Liver (tissue), 8 donors: ENCODE measurements at regions not wholly inside any gene's neighbourhood (a gene's known extent, or its start where the extent isn't known, plus 50 kb on each side); places are given as distances from the start of the nearest gene placed in this dataset.
"Not testable (repeated sequence)": the region's sequence is repeated elsewhere in the genome, so short reads cannot be mapped to it uniquely, and the experiment has no call there.

ENCODE experiments used
- DNase-seq: peaks from one replicate; pipeline ENCODE4 v3.0.0-alpha.2; 2017; ENCODE audit warnings: low spot score
- H3K27ac ChIP-seq, 2 donors: one replicate each; pipeline ENCODE4 v1.7.0; 2013; ENCODE audit warnings: inconsistent platforms in 2 of 2, low read length in 2 of 2, control low read depth in 1 of 2, low read depth in 1 of 2, mild to moderate bottlenecking in 1 of 2
- H3K27me3 ChIP-seq, 4 donors: one replicate each; pipeline versions ENCODE4 v1.6.1 to v1.7.0; 2013; ENCODE audit warnings: low read length in 3 of 4, inconsistent platforms in 1 of 4, mild to moderate bottlenecking in 1 of 4, moderate library complexity in 1 of 4; ENCODE audit not compliant: control insufficient read depth in 4 of 4, insufficient read depth in 4 of 4
- H3K36me3 ChIP-seq, 4 donors: one replicate each; pipeline versions ENCODE4 v1.6.1 to v1.7.0; 2013; ENCODE audit warnings: low read length in 3 of 4, mild to moderate bottlenecking in 3 of 4, low read depth in 1 of 4, moderate library complexity in 1 of 4; ENCODE audit not compliant: control insufficient read depth in 4 of 4, insufficient read depth in 3 of 4
- H3K4me1 ChIP-seq, 4 donors: one replicate each; pipeline versions ENCODE4 v1.6.1 to v1.7.0; 2013; ENCODE audit warnings: low read length in 3 of 4, mild to moderate bottlenecking in 3 of 4, moderate library complexity in 1 of 4; ENCODE audit not compliant: control insufficient read depth in 4 of 4, insufficient read depth in 4 of 4
- H3K4me3 ChIP-seq, 3 donors: one replicate each; pipeline versions ENCODE4 v1.6.1 to v1.7.0; 2013; ENCODE audit warnings: low read length in 3 of 3, control low read depth in 1 of 3, low read depth in 1 of 3, mild to moderate bottlenecking in 1 of 3
- H3K9ac ChIP-seq, 2 donors: one replicate each; pipeline ENCODE4 v1.7.0; 2013; ENCODE audit warnings: low read length in 2 of 2, mild to moderate bottlenecking in 2 of 2, moderate library complexity in 2 of 2, control low read depth in 1 of 2, low read depth in 1 of 2
- H3K9me3 ChIP-seq, 4 donors: one replicate each; pipeline versions ENCODE4 v1.6.1 to v1.7.0; 2013; ENCODE audit warnings: low read length in 3 of 4; ENCODE audit not compliant: control insufficient read depth in 4 of 4
- ATF3 ChIP-seq: IDR thresholded peaks from 2 replicates; pipeline ENCODE4 v1.6.1; 2016; ENCODE audit warnings: antibody characterized with exemption
- CTCF ChIP-seq: fragments of 150-350 bp; IDR thresholded peaks from 2 replicates; pipeline ENCODE4 v1.5.1; 2017; ENCODE audit warnings: improper control_type of control experiment, low read depth, low read length; ENCODE audit not compliant: missing input control
- EGR1 ChIP-seq, 2 donors: IDR thresholded peaks; 2 replicates each; pipeline ENCODE4 v1.6.1; 2016 to 2018; ENCODE audit warnings: antibody characterized with exemption in 2 of 2, low read depth in 2 of 2
- FOXA1 ChIP-seq: IDR thresholded peaks from 2 replicates; pipeline ENCODE4 v1.6.1; 2016; ENCODE audit warnings: antibody characterized with exemption
- FOXA2 ChIP-seq: IDR thresholded peaks from 2 replicates; pipeline ENCODE4 v1.6.1; 2016; ENCODE audit warnings: antibody characterized with exemption
- GABPA ChIP-seq, 2 donors: IDR thresholded peaks in 1 of 2; conservative IDR thresholded peaks in 1 of 2; 2 replicates each; pipeline ENCODE4 v1.6.1; 2016; ENCODE audit warnings: antibody characterized with exemption in 2 of 2, mild to moderate bottlenecking in 1 of 2, moderate library complexity in 1 of 2
- HNF4A ChIP-seq, 2 donors: conservative IDR thresholded peaks; 2 replicates each; pipeline ENCODE4 v1.6.1; 2016; ENCODE audit warnings: antibody characterized with exemption in 2 of 2, mild to moderate bottlenecking in 2 of 2
- HNF4G ChIP-seq: IDR thresholded peaks from 2 replicates; pipeline ENCODE4 v1.6.1; 2016; ENCODE audit warnings: antibody characterized with exemption
- JUND ChIP-seq, 2 donors: IDR thresholded peaks; 2 replicates each; pipeline ENCODE4 v1.6.1; 2016; ENCODE audit warnings: antibody characterized with exemption in 2 of 2
- MAX ChIP-seq: IDR thresholded peaks from 2 replicates; pipeline ENCODE4 v1.6.1; 2016; ENCODE audit warnings: antibody characterized with exemption
- NR2F2 ChIP-seq: IDR thresholded peaks from 2 replicates; pipeline ENCODE4 v1.6.1; 2016; ENCODE audit warnings: antibody characterized with exemption
- RAD21 ChIP-seq, 2 donors: IDR thresholded peaks; 2 replicates each; pipeline ENCODE4 v1.6.1; 2016; ENCODE audit warnings: antibody characterized with exemption in 2 of 2, mild to moderate bottlenecking in 2 of 2
- REST ChIP-seq: IDR thresholded peaks from 2 replicates; pipeline ENCODE4 v1.6.1; 2016; ENCODE audit warnings: antibody characterized with exemption, mild to moderate bottlenecking
- RXRA ChIP-seq, 2 donors: IDR thresholded peaks; 2 replicates each; pipeline ENCODE4 v1.6.1; 2017 to 2018; ENCODE audit warnings: antibody characterized with exemption in 2 of 2, mild to moderate bottlenecking in 1 of 2
- SP1 ChIP-seq: IDR thresholded peaks from 2 replicates; pipeline ENCODE4 v1.6.1; 2018; ENCODE audit warnings: antibody characterized with exemption, mild to moderate bottlenecking
- TAF1 ChIP-seq: conservative IDR thresholded peaks from 2 replicates; pipeline ENCODE4 v1.6.1; 2016; ENCODE audit warnings: antibody characterized with exemption, mild to moderate bottlenecking
- YY1 ChIP-seq: IDR thresholded peaks from 2 replicates; pipeline ENCODE4 v1.6.1; 2016; ENCODE audit warnings: antibody characterized with exemption, mild to moderate bottlenecking
- ZBTB33 ChIP-seq: IDR thresholded peaks from 2 replicates; pipeline ENCODE4 v1.6.1; 2016; ENCODE audit warnings: antibody characterized with exemption
- WGBS: extraction: QIAGEN DNeasy Blood & Tissue Kit; methylation state at CpG from one replicate; pipeline ENCODE4 v1.1.7; 2013; 5-methylcytosine and 5-hydroxymethylcytosine counted together
- donor health status: healthy.
- donor health status: healthy.
- donor health status: healthy.
- donor health status: healthy.
- donor health status: healthy.

GRCh38 chr7:138396251-138397070 is 63.6 kb upstream of the TRIM24 start:
- no peak overlapping the region for H3K4me3 ChIP-seq
- no peaks in the 10 kb centered on the region for H3K27me3 ChIP-seq
- WGBS: 87% methylated on average over 3 of the region's 3 CpGs
- H3K9me3 ChIP-seq: no peaks in the 10 kb centered on the region
- no peak overlapping the region for H3K9ac ChIP-seq
- no peaks in the 10 kb centered on the region for H3K36me3 ChIP-seq
- peak; percentile 37 for DNase-seq
- no peaks in the 10 kb centered on the region for H3K4me1 ChIP-seq
- H3K27ac ChIP-seq: no peak overlapping the region
- TF ChIP-seq SP1 (peak; percentile 35), HNF4A (conservative IDR thresholded peaks at IDR 0.05) (no peak)

GRCh38 chr7:138397071-138397433 is 63.0 kb upstream of the TRIM24 start:
- not testable (repeated sequence) for H3K36me3 ChIP-seq, H3K4me1 ChIP-seq, H3K9me3 ChIP-seq, H3K4me3 ChIP-seq, H3K27ac ChIP-seq, H3K9ac ChIP-seq, H3K27me3 ChIP-seq, DNase-seq
- 98% methylated on average over 3 of the region's 3 CpGs for WGBS

GRCh38 chr7:138398857-138399256 is 61.2 kb upstream of the TRIM24 start:
- no peak for TF ChIP-seq HNF4A (conservative IDR thresholded peaks at IDR 0.05)
- TF ChIP-seq ZBTB33: no peak
- no peak for TF ChIP-seq RXRA (IDR thresholded peaks at IDR 0.05)
- TF ChIP-seq TAF1: no peak
- no peak for TF ChIP-seq HNF4G
- TF ChIP-seq EGR1 (IDR thresholded peaks at IDR 0.05; ENCODE audit: low read depth in 2 of 2): no peak
- no peak for TF ChIP-seq YY1
- TF ChIP-seq REST: no peak
- no peak for TF ChIP-seq FOXA1
- TF ChIP-seq ATF3: no peak
- no peak for TF ChIP-seq FOXA2
- no peak for TF ChIP-seq NR2F2
- TF ChIP-seq GABPA (IDR thresholded peaks at IDR 0.05 in 1 of 2, conservative IDR thresholded peaks at IDR 0.05 in 1 of 2): no peak
- no peak for TF ChIP-seq MAX
- TF ChIP-seq CTCF: no peak
- TF ChIP-seq SP1: no peak
- no peak for TF ChIP-seq JUND (IDR thresholded peaks at IDR 0.05)
- no peak for TF ChIP-seq RAD21 (IDR thresholded peaks at IDR 0.05)
- DNase-seq: no peak
- Histone ChIP-seq H3K4me1 (no peaks in the 10 kb centered on the region), H3K27ac (no peak overlapping the region), H3K9ac (no peak overlapping the region), H3K9me3 (no peaks in the 10 kb centered on the region), H3K27me3 (no peaks in the 10 kb centered on the region), H3K4me3 (no peak overlapping the region), H3K36me3 (no peaks in the 10 kb centered on the region)
- WGBS: 96% methylated on average over 1 of the region's 1 CpG
